WI38 (cell line): ENCODE measurements at regions not wholly inside any gene's neighbourhood (a gene's known extent, or its start where the extent isn't known, plus 50 kb on each side); places are given as distances from the start of the nearest gene placed in this dataset.

Experiments used
- H3K4me3 ChIP-seq: 2 replicates; pipeline ENCODE4 v1.5.1; 2011; ENCODE audit warnings: low read depth, mild to moderate bottlenecking, control low read depth, low read length
- CTCF ChIP-seq: IDR thresholded peaks from 2 replicates; pipeline ENCODE4 v1.5.1; 2012; ENCODE audit warnings: low read depth, mild to moderate bottlenecking, control low read depth, low read length

GRCh38 chr2:150133623-150134022 lies 353.8 kb downstream of the RND3 start:
- TF ChIP-seq CTCF: no peak
- H3K4me3 ChIP-seq: no peak overlapping the region

GRCh38 chr2:150129921-150130575 lies 357.4 kb downstream of the RND3 start:
- no peak overlapping the region for H3K4me3 ChIP-seq
- no peak for TF ChIP-seq CTCF

GRCh38 chr2:150127995-150128394 lies 359.5 kb downstream of the RND3 start:
- no peak for TF ChIP-seq CTCF
- no peak overlapping the region for H3K4me3 ChIP-seq

- no peak overlapping the region for H3K4me3 ChIP-seq
- no peak for TF ChIP-seq CTCF
Measured at GRCh38 chr2:150127346-150127990, 360.0 kb downstream of the RND3 start.

- no peak for TF ChIP-seq CTCF
- H3K4me3 ChIP-seq: no peak overlapping the region
Measured at GRCh38 chr2:150126839-150127238, 360.6 kb downstream of the RND3 start.

GRCh38 chr2:150126143-150126740 lies 361.2 kb downstream of the RND3 start:
- TF ChIP-seq CTCF: no peak
- no peak overlapping the region for H3K4me3 ChIP-seq

- no peak overlapping the region for H3K4me3 ChIP-seq
- TF ChIP-seq CTCF: no peak
Measured at GRCh38 chr2:150125708-150126107, 361.8 kb downstream of the RND3 start.
